GM21381 (cell line): ENCODE measurements at regions not wholly inside any gene's neighbourhood (a gene's known extent, or its start where the extent isn't known, plus 50 kb on each side); places are given as distances from the start of the nearest gene placed in this dataset.

Experiments used
- ATAC-seq: cut with Tn5 transposase; IDR thresholded peaks from one replicate; pipeline ENCODE4 v1.9.1; 2021; ENCODE audit warnings: mild to moderate bottlenecking, moderate library complexity; ENCODE audit not compliant: unreplicated experiment

DNA sequence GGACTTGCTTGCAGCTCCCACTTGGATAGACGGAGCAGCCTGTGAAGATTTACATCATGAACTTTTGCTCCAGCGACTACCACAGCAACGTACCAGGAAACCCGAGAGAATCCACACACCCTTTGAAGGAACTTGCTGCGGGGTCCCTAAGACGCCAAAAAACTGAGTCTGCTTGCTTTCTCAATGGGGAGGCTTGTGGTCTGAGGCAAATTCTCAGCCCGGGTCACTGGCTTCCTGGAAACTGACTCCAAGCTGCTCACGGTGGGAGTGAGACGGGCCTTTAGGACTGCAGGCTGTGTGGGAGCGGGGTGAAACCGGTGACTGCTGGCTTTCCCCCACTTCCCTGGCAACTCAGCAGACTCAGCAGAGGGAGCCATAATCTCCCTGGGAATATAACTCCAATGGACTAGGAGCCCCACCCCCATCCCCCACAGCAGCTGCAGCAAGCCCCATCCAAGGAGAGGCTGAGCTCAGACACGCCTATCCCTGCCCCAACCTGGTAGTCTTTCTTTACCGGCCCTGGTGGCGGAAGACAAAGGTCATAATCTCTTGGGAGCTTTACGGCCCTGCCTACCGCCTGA, 466.0 kb downstream of the CAAP1 start:
- no peak for ATAC-seq

DNA sequence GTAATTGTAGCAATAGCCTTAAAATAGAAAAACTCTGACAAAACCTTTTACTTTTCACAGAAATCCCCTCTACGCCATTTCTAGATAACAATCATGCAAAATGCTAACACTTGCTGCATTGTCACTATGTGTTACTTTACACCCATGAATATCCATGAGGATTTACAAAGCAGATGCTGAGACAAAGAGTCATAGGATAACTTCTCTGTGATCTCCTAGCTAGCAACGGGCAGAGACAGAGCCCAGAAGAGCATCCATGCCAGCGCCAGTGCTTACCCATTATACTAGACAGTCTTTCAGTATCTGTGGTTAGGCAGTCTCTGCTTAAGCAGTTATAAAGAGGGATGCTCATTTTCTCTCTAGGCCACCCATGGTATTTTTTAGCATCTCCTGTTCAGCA, 474.1 kb downstream of the CAAP1 start:
- ATAC-seq = no peak

DNA sequence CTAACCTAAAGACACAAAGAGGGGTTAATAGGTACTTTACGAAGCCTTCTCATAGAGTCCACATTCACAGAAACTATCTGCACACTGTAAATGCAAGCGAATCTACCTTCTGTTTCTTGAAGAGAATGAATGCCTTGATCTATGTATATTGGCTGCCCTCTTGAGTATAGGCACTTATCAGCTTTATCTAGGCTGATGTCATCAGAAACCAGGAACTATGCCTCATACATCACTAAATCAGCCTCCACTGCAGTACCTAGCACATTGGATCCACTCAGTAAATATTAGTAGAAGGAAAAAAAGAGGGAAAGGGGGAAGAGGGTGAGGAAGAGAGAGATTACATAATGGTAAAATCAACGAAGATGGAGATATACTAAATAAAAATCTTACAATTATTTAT, 477.1 kb downstream of the CAAP1 start:
- no peak for ATAC-seq

DNA sequence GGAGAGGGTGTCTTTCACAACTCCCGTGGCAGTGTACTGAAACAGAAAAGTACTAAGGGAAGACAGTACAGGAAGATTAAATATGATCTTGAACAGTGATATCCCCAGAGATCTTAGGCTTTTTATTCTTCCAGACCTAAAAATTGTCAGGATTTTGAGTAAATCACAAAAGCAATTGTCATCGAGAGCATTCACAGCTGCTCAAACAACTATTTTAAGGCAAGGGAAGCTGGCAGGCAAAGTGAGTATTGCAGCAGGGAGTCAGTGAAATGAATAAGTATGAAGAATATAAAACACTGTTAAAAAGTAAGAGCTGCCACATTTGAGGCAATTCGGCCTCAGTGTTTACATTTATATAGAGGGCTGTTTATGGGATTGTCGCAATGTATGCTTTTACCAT, 479.0 kb downstream of the CAAP1 start:
- no peak for ATAC-seq

DNA sequence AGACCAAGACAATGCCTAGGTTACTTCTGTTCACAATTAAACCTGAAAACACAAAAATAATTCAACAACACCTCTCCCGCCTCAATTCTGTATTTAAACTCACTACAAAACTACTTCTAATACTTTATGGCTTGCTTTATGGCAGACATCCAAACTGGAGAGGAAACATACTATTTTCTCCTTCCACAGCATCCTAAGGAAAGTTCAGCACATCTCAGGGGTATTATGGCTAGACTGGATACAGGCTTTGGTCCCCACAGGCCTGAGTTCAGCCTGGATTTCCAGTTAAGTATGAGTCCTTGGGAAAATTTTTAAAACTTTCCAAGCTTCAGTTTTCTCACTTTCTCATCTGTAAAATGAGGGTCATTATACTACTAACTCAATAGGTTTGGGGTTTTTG, 480.2 kb downstream of the CAAP1 start:
- ATAC-seq = no peak

DNA sequence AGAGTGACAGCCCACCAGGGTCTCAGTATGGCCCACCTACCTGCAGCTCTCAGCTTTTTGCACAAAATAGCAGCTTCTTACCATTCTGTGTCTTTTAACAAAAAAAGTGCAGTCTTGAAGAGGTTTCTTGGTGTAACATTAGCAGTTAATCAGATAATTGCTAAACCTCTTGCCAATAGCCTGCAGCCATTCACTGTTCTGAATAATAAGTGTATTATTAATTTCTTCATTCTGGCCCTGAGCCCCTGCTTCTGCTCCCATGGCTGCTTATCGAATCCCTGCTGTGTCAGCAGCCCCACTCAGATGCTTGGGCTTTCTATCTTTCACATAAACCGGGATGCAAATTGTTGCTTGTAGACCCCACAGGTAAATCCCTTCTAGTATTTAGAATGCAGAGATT, 485.9 kb downstream of the CAAP1 start:
- ATAC-seq = no peak

DNA sequence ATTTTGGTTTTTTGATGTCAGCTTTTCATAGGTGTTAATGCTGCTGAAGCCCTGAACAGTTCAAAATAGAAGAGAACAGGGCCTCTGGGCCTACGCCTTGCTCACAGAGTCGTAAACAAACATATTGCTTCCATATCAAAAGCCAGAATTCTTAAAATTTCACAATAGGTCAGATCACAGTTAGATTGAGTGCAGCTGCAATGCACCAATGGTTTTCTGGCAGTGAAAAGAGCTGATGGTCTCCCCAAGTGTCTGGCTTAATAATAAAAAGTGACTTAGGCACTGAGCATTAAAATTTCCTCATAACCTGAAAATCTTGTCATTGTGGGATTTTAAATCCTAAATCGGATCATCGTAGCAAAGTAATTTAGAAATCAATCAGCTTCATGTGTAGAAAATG, 493.0 kb downstream of the CAAP1 start:
- no peak for ATAC-seq

DNA sequence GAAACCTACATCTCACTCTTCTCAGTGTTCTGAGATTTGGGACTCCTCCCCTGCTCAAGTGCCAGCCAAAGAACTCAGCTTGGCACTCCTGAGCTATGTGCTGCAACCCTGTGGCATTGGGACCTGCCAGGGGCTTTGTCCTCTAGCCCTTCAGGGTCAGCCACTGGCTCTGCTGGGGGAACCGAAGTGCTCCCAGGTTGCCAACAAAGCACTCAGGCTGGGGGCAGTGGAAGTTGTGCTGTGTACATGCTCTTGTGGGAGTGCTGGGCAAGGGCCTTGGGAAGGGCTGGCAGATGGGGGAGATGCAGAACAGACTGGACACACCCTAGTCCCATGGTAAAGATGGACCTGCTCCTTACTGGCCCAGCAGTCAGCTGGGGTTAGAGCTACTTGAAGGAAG, 498.6 kb downstream of the CAAP1 start:
- no peak for ATAC-seq

DNA sequence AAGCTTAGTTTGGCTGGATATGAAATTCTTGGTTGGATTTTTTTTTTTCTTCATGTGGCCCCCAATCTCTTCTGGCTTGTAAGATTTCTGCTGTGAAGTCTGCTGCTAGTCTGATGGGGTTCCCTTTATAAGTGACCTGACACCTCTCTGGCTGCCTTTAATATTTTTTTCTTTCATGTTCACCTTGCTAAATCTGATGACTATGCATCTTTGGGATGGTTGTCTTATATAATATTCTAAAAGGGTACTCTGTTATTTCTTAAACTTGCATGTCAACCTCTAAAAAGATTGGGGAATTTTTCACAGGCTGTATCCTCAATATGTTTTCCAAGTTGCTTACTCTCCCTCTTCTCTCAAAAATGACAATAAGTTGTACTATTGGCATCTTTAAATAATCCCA, 500.0 kb downstream of the CAAP1 start:
- no peak for ATAC-seq

DNA sequence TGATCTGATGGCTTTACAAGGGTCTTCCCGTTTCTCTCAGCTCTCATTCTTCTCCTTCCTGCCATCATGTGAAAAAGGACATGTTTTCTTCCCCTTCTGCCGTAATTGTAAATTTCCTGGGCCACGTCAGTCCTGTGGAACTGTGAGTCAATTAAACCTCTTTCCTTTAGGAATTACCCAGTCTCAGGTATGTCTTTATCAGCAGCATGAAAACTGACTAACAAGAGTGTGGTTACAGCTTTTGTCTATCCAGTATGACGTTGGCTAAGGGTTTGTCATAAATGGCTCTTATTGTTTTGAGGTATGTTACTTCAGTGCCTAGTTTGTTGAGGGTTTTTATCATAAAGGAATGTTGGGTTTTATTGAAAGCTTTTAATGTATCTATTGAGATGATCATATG, 501.6 kb downstream of the CAAP1 start:
- ATAC-seq = no peak

DNA sequence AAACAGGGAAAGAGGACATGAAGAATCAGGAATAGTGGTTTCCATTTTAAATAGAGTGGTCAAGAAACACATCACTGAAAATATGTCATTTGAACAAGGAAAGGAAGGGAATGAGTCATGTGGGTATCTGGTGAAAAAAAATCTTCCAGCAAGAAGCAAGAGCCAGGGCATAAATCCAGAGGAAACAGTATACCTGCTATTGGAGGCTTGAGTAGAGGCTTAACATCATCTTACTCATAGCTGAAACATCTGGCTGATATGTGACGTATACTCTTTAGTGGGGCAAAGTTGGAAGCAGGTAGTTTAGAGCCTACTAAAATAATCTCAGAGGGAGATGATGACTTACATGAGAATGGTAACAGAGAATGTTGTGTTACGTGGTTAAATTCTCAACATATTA, 517.2 kb downstream of the CAAP1 start:
- no peak for ATAC-seq

DNA sequence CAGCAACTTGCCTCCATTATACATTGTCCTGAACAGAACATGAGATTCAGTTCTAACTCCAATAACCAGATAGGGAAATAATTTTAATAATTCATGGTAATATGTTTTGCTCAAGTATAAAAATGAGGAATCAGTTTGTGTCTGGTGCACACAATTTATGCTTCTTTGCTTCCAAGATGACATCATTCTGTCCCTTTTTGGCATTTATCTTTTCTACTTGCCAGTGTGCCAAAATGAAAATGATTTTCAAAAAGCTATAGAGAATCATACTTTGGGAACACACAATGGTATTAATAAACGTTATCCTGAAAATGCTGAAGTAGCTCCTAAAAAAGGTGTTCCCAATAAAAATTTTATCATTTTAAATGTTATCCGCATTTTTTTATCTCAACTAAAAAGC, 519.0 kb downstream of the CAAP1 start:
- no peak for ATAC-seq

DNA sequence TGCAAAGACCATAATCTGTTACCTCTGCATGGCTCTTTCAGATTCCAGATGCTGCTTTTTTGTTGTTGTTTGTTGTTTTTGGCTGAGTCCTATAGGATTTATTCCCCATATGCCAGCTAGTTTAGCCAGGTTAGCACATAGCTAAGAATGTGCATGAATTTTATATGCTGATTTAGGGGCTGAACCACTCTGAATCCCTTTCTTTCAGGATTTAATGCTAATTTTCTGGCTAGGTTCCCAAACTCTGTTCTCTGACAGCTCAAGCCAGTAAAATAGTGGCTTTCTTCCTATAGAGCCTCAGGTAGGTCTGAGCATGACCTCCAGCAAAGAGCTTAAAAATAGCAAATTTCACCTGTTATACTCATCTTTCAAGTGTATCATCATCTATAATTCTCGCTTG, 521.4 kb downstream of the CAAP1 start:
- no peak for ATAC-seq

DNA sequence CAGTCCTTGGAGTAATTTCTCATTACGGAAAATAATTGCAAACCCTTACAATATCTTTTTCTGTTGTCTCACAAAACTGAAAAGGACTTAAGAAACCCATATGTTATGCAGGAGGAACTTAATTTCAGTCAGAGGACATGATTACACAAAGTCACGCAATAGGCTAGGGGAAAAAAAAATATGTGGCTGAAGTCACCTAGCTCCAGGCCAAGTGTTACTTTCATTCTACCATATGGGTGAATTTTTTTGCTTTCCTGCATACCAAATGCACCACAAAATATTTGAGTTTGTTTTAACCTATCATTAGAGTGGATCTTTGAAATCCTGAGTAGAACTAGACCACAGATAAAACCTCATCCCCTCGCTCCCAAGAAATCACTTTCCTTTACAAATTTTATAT, 523.5 kb downstream of the CAAP1 start:
- no peak for ATAC-seq

DNA sequence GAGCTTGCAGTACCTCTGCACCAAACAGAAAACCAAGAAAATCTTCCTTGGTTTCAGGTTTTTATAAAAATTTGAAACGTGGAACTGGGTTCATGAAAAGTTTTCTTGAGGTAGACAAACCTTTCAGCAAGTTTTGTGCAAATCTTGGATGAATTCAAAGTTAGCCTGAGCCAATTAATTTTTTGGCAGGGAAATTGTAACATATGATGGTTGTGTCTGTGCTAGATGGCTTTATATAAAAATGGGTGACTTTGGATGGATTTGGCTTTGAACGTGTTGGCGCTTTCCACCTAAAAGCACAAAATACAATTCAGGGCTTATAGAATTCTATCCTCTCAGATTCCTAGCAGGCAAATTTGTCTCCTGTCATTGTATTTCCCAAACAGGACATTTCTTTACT, 524.4 kb downstream of the CAAP1 start:
- no peak for ATAC-seq

DNA sequence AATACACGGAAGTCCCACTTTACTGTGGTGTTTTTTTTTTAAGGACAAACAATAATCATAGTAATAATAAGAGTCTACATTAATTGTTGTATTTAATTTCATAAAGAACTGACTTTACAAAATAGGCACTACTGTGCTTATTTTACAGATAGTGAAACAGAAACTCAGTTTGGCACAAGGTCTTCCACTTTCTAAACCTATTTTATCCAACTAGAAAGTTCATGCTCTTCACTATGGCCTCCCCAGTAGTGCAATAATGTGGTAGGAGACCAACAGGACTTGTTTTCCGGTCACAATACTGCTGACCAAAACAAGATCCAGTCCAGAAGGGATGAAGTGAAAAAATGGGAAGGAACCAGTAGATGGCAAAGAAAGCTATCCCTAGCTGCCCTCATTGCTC, 531.6 kb downstream of the CAAP1 start:
- ATAC-seq = no peak

DNA sequence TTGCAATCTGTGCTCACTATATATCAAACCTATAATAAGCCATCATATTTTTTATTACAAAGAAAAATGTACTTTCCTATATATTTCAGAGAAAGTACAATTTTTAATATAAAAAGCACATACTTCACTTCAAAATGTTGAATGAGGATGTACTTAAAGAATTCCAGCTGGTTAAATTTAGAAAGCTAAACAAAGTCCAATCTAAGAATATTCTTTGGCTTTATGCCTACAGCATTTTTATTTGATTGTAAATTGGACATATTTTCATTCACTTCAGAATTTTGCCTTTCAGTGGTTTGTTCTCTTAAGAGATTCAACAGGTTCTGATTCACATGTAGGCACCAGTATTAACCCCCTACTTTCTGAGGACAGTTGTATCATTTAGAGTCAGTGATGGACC, 533.8 kb downstream of the CAAP1 start:
- no peak for ATAC-seq

DNA sequence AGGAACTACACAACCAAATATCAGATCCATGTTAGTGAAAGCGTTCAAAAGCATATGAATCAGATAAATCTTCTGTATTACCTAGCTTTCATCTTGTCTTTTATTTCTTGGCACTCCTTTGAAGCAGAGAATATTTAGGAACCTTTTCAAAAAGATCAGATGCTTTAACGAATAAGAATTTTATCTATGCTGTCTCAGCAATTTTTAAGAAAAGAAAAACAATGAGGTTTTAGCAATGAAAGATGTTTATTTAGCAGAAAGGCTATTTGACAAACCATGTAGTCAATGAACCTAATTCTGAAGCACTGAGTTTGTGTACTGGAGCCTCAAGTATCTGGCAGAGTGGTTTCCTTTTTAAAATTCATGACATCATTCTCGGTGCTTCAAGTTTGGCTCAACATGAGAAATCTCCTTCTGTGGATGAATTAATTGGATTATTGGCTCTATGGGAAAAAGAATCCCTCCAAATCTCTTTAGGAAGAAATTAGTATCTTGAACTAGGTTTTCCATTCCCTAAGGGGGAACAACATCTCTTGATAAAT, 534.7 kb downstream of the CAAP1 start:
- ATAC-seq = no peak

DNA sequence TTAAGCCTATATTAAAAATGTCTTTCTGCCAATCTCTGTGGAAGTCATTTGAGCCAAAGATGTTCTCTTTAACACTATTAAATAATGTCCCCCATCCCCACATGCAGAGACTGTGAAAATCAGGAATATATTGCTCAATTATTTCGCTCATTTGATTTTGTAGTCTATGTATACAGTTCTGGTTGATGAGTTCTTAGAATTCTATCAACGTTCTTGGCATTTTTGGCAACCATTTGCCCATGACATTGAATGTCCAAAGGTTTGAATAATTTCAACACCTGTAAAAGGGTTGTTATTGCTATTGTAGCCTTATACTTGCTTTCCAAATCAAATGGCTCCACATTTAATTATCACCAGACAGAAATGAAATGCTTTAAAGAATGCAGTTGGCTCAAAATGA, 536.1 kb downstream of the CAAP1 start:
- no peak for ATAC-seq

DNA sequence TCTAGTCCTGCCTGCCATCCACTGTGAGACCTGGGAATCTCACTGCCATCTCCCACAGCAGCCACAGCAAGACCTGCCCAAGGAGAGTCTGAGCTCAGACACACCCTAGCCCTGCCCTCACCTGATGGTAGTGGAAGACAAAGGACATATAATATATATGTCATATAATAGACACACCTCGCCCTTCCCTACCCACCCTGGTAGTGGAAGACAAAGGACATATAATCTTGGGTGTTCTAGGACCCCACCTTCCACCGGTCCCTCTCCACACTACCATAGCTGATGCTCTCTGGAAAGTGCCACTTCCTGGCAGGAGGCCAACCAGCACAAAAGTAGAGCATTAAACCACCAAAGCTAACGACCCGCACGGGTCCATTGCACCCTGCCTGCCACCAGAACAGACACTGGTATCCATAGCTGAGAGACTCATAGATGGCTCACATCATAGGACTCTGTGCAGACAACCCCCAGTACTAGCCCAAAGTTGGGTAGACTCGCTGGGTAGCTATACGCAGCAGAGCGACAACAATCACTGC, 545.6 kb downstream of the CAAP1 start:
- no peak for ATAC-seq

DNA sequence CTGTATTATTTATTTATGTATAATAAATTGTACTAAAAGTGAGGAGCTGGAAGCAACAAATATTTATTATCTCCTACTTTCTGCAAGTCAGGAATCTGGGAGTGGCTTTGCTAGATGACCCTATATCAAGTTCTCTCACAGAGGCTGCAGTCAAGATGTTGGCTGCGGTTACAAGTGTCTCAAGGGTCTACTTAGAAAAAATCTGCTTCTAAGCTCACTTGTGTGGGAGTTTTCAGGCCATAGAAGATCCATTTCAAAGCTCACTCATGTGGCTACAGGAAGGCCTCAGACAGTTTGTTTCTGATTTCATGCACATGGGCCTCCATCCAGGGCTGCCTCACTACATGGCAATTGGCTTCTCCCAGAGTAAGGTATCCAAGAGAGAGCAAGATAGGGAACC, 551.1 kb downstream of the CAAP1 start:
- ATAC-seq = no peak

DNA sequence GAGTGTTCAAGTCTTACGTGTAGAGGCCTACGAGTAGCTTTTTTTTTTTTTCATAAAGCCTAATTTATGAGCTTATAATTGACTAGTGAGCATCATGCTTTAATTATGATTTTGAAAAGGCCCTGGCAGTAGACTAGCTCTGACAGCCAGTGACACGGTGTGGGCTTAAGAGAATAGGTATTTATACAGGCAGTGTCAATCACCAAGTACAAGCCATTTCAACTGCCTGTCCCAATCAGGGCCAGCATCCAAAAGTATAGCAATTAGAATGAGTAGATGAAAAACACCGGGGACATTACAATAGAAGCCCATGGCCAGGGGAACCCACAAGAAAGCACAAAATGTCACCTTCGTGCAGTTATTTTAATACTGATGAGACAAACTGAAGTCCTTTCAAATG, 552.8 kb downstream of the CAAP1 start:
- no peak for ATAC-seq

DNA sequence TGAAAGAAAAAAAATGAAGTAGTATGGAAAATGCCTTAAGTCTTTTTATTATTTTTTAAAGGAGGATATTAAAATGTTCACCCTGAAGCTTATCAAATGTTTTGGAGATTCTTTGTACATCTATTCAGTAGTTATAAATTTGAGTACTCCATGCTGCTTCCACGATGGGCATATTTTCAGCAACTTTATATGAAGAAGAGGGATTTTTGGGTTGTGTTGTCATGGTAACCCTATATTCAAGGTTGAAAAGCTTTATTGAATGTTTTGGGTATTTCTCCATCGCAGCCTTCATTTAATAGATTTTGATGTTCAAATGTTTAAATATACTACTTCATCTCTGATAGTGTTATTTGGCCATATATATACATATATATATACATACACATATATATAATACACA, 557.5 kb downstream of the CAAP1 start:
- no peak for ATAC-seq
